LNCaP clone FGC (cell line): ENCODE measurements at regions not wholly inside any gene's neighbourhood (a gene's known extent, or its start where the extent isn't known, plus 50 kb on each side); places are given as distances from the start of the nearest gene placed in this dataset.
A peak's percentile ranks its signal among the peaks of the same experiment; 100 is the strongest.

Source experiments
- DNase-seq: peaks from one replicate; pipeline ENCODE4 v3.0.0-alpha.2; 2011; ENCODE audit warnings: low read depth
- H3K4me3 ChIP-seq: 2 replicates; pipeline ENCODE4 v1.5.1; 2011; ENCODE audit warnings: mild to moderate bottlenecking, low read depth, low read length, control low read depth
- TF ChIP-seq, protein P1 (sequence below): IDR thresholded peaks from 2 replicates; pipeline ENCODE4 v1.5.1; 2012; ENCODE audit warnings: mild to moderate bottlenecking; ENCODE audit not compliant: control insufficient read depth, insufficient read depth; ENCODE audit errors: extremely low read depth

DNA sequence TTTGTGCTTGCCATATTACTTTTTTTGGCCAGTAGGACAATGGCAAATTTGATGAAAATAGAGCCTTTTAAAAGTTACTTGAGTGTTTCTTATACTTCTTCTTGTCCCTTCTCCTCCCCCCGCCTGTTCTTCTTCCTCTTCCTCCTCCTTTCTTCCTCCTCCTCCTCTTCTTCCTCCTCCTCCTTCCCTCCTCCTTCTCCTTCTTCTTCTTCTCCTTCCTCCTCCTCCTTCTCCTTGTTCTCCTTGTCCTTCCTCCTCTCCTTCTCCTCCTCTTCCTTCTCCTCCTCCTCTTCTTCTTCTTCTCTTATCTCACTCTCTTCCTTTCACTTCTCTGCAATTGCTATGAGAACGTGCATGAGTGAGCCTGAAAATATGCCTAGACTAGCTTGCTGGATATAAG, 466.2 kb upstream of the NR5A2 start:
- no peak overlapping the region for H3K4me3 ChIP-seq
- no peak for DNase-seq
- TF ChIP-seq, protein P1, sequence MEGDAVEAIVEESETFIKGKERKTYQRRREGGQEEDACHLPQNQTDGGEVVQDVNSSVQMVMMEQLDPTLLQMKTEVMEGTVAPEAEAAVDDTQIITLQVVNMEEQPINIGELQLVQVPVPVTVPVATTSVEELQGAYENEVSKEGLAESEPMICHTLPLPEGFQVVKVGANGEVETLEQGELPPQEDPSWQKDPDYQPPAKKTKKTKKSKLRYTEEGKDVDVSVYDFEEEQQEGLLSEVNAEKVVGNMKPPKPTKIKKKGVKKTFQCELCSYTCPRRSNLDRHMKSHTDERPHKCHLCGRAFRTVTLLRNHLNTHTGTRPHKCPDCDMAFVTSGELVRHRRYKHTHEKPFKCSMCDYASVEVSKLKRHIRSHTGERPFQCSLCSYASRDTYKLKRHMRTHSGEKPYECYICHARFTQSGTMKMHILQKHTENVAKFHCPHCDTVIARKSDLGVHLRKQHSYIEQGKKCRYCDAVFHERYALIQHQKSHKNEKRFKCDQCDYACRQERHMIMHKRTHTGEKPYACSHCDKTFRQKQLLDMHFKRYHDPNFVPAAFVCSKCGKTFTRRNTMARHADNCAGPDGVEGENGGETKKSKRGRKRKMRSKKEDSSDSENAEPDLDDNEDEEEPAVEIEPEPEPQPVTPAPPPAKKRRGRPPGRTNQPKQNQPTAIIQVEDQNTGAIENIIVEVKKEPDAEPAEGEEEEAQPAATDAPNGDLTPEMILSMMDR, result no peak

DNA sequence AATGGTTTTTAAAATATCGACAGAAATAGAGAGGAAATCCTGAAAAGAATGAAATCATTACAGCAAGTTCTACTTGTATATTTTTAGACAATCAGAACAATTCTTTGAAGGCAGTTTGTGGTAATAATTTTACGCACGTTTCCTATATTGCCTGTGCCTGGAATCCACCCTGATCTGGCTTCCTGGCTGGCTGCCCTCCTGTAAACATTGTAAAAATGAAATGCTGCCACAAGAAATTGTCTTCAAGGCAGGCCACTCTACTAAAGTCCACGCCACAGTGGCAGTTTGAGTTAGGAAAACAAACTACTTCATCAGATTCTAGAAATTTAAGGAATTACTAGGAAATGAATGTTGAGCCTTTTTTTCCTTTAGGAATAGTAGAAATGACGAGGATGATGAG, 454.5 kb upstream of the NR5A2 start:
- TF ChIP-seq, protein P1, result no peak
- peak; percentile 46 for DNase-seq
- no peak overlapping the region for H3K4me3 ChIP-seq

DNA sequence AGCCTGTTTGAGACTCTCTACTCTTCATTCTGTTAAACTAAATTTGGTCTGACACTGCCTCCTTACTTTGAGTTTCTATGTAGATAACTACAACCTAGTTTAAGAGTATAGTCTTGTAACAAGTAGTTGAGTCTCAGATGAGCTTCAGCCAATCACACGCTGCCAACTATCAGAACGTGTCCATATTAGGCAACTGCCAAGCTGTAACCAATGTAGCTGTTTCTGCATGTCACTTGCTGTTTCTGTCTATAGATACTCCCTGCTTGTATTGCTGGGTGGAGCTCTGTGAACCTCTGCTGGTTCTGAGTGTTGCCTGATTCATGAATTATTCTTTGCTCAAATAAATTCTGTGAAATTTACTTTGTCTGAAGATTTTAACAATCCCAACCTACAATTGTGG, 452.6 kb upstream of the NR5A2 start:
- H3K4me3 ChIP-seq, result no peak overlapping the region
- TF ChIP-seq, protein P1, result no peak
- DNase-seq, result no peak

DNA sequence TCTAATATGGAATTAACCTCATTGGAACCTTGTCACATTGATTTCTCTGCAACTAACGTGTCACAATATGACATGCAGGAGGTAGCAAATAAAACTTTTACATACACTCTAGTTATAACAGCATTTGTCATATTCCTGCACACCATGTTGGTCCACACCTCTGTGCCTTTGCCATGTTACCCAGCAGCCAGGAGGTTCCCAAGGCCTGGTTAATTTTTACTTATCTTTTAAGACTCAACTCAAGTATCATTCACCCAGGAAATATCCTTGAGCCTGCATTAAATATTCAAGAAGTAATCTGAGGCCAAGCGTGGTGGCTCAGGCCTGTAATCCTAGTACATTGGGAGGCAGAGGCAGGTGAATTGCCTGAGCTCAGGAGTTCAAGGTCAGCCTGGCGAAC, 447.2 kb upstream of the NR5A2 start:
- no peak for DNase-seq
- no peak overlapping the region for H3K4me3 ChIP-seq
- TF ChIP-seq, protein P1, result no peak

DNA sequence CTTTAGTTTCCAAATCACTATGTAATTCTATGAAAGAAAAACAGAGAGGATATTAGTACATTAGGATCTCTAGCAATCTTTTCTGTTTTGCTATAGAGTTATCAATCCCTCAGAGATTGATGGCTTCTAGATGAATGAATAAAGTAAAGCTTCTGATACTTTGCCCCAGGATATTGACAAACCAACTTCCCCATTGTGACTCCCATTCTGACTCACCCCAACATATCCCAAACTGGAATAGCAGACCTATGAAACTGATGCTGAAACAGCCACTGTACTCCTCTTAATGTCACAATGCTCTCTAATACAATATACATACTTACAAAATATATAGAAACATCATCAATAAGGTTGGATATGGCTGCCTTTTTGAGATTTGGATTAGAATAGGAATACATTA, 442.1 kb upstream of the NR5A2 start:
- no peak overlapping the region for H3K4me3 ChIP-seq
- DNase-seq, result no peak
- TF ChIP-seq, protein P1, result no peak

DNA sequence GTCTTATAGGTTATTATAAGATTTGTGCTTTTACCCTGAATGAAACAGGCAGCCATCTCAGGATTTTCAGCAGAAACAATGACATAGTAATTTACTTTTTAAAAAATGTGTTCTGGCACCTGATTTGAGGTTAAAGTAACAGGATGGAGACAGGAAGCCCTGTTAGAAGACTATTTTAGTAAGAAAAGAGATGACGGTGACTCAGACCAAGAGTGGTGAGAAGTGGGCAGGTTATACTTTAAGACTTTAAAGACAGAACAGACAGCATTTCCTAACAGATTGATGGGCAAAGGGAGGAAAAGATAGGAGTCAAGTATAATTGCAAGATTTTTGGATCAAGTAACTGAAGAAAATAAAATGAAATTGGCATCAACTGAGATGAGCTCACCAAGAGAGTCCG, 436.8 kb upstream of the NR5A2 start:
- no peak for DNase-seq
- no peak overlapping the region for H3K4me3 ChIP-seq
- TF ChIP-seq, protein P1, result no peak

DNA sequence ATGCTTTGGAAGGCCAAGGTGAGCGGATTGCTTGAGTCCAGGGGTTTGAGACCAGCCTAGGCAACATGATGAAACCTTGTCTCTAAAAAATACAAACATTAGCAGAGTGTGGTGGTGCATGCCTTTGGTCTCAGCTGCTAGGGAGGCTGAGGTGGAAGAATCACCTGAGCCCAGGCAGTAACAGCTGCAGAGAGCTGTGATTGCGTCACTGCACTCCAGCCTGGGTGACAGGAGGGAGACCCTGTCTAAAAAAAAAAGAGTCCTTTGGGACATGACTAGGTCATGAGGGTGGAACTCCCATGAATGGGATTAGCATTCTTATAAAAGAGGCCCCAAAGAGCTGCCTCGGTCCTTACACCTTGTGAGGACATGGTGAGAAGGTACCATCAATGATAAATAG, 436.0 kb upstream of the NR5A2 start:
- TF ChIP-seq, protein P1, result no peak
- DNase-seq, result no peak
- H3K4me3 ChIP-seq, result no peak overlapping the region
